Testis (tissue), 2 donors: ENCODE measurements at regions not wholly inside any gene's neighbourhood (a gene's known extent, or its start where the extent isn't known, plus 50 kb on each side); places are given as distances from the start of the nearest gene placed in this dataset.

Experiments
- POLR2A ChIP-seq: fragments of 450-650 bp; IDR thresholded peaks from one replicate; pipeline ENCODE4 v1.6.1; 2017; ENCODE audit warnings: antibody characterized with exemption, mild to moderate bottlenecking, moderate library complexity
- TF ChIP-seq, protein P1 (sequence below), 3 experiments: fragments of 450-650 bp in 2 of 3; fragments of 200-600 bp in 1 of 3; sonication (generic) in 1 of 3; IDR thresholded peaks; one replicate each; pipeline ENCODE4 v1.5.1; 2016 to 2019; ENCODE audit warnings: antibody characterized with exemption in 3 of 3, mild to moderate bottlenecking in 2 of 3, moderate library complexity in 1 of 3

- TF ChIP-seq, protein P1, sequence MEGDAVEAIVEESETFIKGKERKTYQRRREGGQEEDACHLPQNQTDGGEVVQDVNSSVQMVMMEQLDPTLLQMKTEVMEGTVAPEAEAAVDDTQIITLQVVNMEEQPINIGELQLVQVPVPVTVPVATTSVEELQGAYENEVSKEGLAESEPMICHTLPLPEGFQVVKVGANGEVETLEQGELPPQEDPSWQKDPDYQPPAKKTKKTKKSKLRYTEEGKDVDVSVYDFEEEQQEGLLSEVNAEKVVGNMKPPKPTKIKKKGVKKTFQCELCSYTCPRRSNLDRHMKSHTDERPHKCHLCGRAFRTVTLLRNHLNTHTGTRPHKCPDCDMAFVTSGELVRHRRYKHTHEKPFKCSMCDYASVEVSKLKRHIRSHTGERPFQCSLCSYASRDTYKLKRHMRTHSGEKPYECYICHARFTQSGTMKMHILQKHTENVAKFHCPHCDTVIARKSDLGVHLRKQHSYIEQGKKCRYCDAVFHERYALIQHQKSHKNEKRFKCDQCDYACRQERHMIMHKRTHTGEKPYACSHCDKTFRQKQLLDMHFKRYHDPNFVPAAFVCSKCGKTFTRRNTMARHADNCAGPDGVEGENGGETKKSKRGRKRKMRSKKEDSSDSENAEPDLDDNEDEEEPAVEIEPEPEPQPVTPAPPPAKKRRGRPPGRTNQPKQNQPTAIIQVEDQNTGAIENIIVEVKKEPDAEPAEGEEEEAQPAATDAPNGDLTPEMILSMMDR (IDR thresholded peaks at IDR 0.05) = no peak
- no peak for TF ChIP-seq POLR2A
Measured at GRCh38 chr2:8620611-8621382, 61.1 kb upstream of the ID2 start.
